GM23338 (cell line): ENCODE measurements at regions not wholly inside any gene's neighbourhood (a gene's known extent, or its start where the extent isn't known, plus 50 kb on each side); places are given as distances from the start of the nearest gene placed in this dataset.

Source experiments
- CTCF ChIP-seq, 2 experiments: fragments of 200-600 bp in 1 of 2; sonication (generic) in 1 of 2; conservative IDR thresholded peaks; 2 replicates each; pipeline versions ENCODE4 v1.5.1 to v1.6.1; 2016 to 2017; ENCODE audit warnings: antibody characterized with exemption in 2 of 2, low read depth in 2 of 2, mild to moderate bottlenecking in 2 of 2, moderate library complexity in 1 of 2
- ZNF114 ChIP-seq: fragments of 250-450 bp; sonication (Bioruptor Pico); IDR thresholded peaks from 2 replicates; pipeline ENCODE4 v1.5.0; 2020; ENCODE audit warnings: mild to moderate bottlenecking, moderate library complexity
- ZNF462 ChIP-seq: fragments of 250-450 bp; sonication (Bioruptor Pico); IDR thresholded peaks from 2 replicates; pipeline ENCODE4 v1.5.0; 2020; ENCODE audit warnings: mild to moderate bottlenecking, moderate library complexity

GRCh38 chr2:34050413-34050812, 451.3 kb upstream of the FAM98A start:
- TF ChIP-seq CTCF (conservative IDR thresholded peaks at IDR 0.05; ENCODE audit: low read depth in 2 of 2) = no peak
- TF ChIP-seq ZNF114 = no peak
- TF ChIP-seq ZNF462 (CRISPR knock-in tag) = no peak
